ENCODE measurements at regions not wholly inside any gene's neighbourhood (a gene's known extent, or its start where the extent isn't known, plus 50 kb on each side); places are given as distances from the start of the nearest gene placed in this dataset.
A peak's percentile ranks its signal among the peaks of the same experiment; 100 is the strongest.
"Not testable (repeated sequence)": the region's sequence is repeated elsewhere in the genome, so short reads cannot be mapped to it uniquely, and the experiment has no call there.

DNA sequence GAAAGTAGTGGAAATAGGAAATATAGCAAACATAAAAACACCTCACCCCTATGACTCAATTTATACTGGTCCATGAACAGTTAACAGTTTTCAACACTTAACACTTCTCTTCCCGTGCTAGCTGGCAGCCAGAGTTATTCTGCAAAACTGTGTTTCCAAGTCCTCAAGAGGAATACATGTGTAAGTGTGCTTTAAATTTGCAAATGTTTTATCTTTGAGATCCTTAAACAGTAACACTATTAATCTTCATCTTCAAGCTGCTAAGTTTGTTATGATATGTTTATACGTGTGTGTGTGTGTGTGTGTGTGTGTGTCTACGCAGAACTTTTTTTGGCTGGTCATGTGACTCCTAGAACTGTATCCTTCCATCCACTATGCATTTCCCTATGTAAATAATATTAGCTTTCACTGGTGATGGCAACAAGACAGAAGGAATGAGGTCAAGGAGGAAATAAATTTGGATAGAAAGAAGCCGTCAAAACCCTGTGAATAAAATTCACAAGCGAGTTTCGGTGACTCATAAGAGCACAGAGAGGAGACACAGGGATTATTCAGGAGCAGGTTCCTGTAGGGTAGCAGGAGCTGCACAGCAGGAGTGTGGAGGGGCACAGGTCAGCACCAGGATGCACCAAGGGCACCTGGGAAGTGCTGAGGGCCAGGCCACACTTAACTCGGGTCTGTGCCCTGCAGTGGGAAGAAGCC lies 105.9 kb upstream of the ETV6 start:
- no peak overlapping the region for H3K4me3 ChIP-seq (ENCODE audit: low read depth, low read length)
- no peak for DNase-seq (ENCODE audit: low read depth)
- no peak for TF ChIP-seq CTCF (IDR thresholded peaks at IDR 0.05; ENCODE audit: low read depth, low read length, missing control alignments)

DNA sequence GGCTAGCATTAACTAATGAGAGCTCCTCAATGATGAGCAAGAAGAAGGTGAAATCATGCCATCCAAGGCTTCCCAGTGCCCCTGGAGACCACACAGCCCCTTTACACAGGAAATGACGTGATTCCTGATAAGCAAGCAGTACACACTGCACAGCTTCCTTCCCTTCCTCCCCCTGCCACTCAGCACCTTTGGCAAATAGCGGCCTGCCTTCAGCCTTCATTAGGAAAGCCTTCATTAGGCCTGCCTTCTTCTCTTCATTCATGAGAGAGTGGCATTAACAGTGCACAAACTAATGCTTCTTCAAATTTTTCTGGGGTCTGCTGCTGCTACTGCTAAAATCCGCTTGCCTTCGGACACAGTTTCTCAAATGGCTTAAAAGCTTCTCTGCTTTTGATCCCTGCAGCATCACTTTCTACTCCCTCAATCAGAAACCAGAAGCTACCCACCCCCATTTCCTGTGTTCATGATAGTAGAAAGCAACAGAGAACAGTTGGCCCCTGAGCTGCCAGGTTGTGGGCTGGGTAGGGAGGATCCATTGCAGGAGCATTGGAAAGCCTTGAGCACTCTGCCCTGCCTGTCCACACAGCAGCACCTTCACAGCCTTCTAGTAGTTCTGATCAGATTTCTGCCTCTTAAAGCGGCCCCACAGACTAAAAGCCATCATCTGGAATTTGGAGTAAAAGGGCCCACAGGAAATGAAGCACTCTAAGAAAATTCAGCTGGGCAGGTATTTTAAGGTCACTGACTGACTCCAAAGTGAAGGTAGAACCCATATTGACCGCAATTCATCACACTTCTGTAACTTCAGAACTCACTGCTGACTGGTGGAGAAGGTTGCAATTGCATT lies 103.8 kb upstream of the ETV6 start:
- H3K4me3 ChIP-seq (ENCODE audit: low read depth, low read length), result peak overlapping the region; percentile 29; the same call in 1 of the 2 replicates
- TF ChIP-seq CTCF (IDR thresholded peaks at IDR 0.05; ENCODE audit: low read depth, low read length, missing control alignments), result peak; percentile 48
- peak; percentile 75 for DNase-seq (ENCODE audit: low read depth)

- DNase-seq (ENCODE audit: low read depth); H3K4me3 ChIP-seq (ENCODE audit: low read depth, low read length): not testable (repeated sequence)
Observed at GRCh38 chr12:11546582-11547270, 102.7 kb upstream of the ETV6 start.

GRCh38 chr12:11547271-11547646 lies 102.2 kb upstream of the ETV6 start:
- H3K4me3 ChIP-seq (ENCODE audit: low read depth, low read length); DNase-seq (ENCODE audit: low read depth): not testable (repeated sequence)

GRCh38 chr12:11549119-11549518 lies 100.4 kb upstream of the ETV6 start:
- no peak for DNase-seq (ENCODE audit: low read depth)
- no peak overlapping the region for H3K4me3 ChIP-seq (ENCODE audit: low read depth, low read length)
- no peak for TF ChIP-seq CTCF (IDR thresholded peaks at IDR 0.05; ENCODE audit: low read depth, low read length, missing control alignments)

DNA sequence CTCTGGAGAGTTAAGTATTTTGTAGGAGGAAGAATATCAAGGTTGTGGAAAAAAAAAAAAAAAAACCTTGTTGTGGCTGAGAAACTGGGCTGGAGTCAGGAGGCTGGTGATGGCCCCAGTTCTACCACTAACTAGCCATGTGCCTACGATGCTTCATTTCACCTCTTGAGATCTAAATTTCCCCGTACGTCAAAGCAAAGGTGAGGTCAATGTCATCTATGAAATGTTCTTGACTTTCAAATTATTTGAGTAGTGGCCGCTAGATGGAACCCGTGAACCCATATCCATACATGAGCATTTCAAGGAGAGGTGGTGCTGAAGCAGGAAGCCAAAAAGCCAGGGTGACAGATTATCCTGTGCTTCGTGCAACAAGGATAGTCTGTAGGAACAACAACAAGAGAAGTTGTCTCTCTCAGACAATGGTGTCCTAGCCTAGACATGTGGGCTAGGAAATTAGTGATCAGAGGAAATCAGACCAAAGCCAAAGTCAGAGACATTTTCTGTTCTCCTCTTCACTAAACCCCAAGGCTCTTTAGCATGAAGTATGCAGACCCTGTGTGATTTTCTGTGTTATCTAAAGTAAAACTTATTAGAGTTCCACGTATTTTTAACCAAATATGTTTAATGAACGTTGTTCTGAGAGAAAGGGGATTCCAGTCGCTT lies 95.5 kb upstream of the ETV6 start:
- DNase-seq (ENCODE audit: low read depth), result peak; percentile 73
- no peak overlapping the region for H3K4me3 ChIP-seq (ENCODE audit: low read depth, low read length)
- peak; percentile 65 for TF ChIP-seq CTCF (IDR thresholded peaks at IDR 0.05; ENCODE audit: low read depth, low read length, missing control alignments)

DNA sequence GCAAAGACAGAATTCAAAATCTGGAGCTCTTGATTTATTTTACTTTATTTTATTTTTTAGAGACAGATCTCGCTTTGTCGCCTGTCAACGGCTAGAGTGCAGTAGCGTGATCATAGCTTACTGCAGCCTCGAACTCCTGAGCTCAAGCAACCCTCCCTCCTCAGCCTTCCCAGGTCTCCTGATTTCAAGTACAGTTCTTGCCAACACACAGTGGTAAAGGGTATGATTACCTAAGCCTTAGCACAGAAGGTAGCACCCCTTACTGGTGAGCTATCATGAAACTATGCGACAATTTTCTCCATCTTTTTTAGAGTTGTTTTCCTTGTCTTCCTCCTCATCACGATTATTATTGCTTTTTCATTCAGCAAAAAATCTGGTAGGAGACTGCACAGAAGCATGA lies 94.3 kb upstream of the ETV6 start:
- no peak for DNase-seq (ENCODE audit: low read depth)
- no peak for TF ChIP-seq CTCF (IDR thresholded peaks at IDR 0.05; ENCODE audit: low read depth, low read length, missing control alignments)
- H3K4me3 ChIP-seq (ENCODE audit: low read depth, low read length), result no peak overlapping the region
